ENCODE measurements at regions not wholly inside any gene's neighbourhood (a gene's known extent, or its start where the extent isn't known, plus 50 kb on each side); places are given as distances from the start of the nearest gene placed in this dataset.
"Not testable (repeated sequence)": the region's sequence is repeated elsewhere in the genome, so short reads cannot be mapped to it uniquely, and the experiment has no call there.

- no peak for DNase-seq
Observed at GRCh38 chr2:4049463-4049862, 346.1 kb downstream of the DCDC2C start.

GRCh38 chr2:4053769-4054493, 350.6 kb downstream of the DCDC2C start:
- no peak for DNase-seq

GRCh38 chr2:4066217-4066616, 362.8 kb downstream of the DCDC2C start:
- no peak for DNase-seq

- no peak for DNase-seq
Observed at GRCh38 chr2:4073026-4073569, 369.7 kb downstream of the DCDC2C start.

DNA sequence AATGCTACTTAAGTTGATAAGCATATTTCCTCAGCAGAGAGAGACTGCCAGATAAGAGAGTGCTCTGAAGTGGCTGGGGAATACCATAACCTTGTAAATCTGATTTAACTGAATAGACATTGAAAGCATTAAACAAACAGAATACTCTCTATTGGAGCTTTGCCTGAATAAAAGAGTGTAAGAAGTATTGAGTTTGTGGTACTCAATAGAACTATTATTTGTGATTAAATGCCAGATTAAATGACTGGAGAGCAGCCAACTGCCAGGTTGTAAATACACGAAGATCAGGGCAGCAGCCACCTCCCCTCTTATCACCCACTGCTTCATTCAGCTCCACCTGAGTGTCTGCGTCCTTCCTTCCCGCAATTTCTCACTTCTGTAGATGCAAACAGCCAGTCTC, 373.6 kb downstream of the DCDC2C start:
- no peak for DNase-seq

- DNase-seq = no peak
Observed at GRCh38 chr2:4085186-4085585, 381.8 kb downstream of the DCDC2C start.

GRCh38 chr2:4090668-4091630, 387.6 kb downstream of the DCDC2C start:
- no peak for DNase-seq

- DNase-seq = no peak
Observed at GRCh38 chr2:4091869-4092268, 388.5 kb downstream of the DCDC2C start.

DNA sequence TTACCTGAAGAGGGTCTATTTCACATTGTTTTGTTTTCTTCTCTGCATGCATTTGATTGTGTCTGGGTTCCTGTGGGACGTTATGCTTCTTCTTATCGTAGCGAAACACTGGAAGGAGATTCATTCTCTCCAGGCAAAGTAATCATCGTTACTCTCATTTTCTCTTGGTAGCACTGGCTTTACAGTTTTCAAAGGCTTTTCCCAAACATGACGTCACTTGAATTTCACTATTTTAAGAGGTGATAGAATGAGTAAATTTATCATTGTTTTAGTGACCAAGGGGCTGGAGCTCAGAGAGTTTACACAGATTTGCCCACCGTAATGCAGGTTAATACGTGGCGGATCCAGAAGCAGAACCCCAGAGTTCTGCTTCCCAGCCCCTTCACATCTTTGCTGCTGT, 391.4 kb downstream of the DCDC2C start:
- no peak for DNase-seq

GRCh38 chr2:4096978-4097766, 393.8 kb downstream of the DCDC2C start:
- DNase-seq = no peak

DNA sequence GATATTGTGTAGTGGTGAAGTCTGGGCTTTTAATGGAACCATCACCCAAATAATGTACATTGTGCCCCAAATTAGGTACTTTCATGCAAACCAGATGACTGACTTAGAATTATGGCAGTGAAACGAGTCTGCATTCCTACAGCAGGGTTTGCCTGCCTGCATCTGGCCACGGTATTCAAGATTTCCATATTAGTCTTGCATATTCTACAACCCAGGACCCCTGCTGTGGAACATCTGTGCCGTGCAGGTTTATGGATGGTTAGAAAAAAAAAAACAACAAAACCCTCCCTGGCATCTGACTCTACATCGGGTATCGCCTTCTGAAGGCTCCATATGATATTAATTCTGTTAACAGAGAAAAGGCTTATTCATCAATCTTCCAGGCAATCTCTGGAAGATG, 394.8 kb downstream of the DCDC2C start:
- DNase-seq = no peak

DNA sequence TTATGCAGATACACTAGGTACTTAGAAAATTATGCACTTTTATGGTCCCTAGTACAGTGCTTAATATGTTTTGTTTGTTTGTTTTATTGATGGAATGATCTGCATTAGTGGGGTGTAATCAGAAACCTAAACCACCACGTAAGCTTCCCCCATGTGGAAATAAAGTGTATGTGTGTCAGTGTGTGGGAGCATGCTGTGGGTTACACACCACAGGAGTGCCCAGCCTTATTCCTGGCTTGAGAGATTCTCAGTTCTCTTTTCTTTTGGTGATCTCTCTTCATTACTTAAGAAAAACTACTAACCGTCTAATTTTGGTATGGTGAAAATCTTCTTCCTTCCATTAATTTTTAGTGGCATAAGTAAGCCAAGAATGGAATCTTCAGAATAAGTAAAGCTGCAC, 398.6 kb downstream of the DCDC2C start:
- no peak for DNase-seq

- DNase-seq = no peak
Observed at GRCh38 chr2:4107179-4107578, 403.8 kb downstream of the DCDC2C start.

- no peak for DNase-seq
Observed at GRCh38 chr2:4110273-4110672, 406.9 kb downstream of the DCDC2C start.

DNA sequence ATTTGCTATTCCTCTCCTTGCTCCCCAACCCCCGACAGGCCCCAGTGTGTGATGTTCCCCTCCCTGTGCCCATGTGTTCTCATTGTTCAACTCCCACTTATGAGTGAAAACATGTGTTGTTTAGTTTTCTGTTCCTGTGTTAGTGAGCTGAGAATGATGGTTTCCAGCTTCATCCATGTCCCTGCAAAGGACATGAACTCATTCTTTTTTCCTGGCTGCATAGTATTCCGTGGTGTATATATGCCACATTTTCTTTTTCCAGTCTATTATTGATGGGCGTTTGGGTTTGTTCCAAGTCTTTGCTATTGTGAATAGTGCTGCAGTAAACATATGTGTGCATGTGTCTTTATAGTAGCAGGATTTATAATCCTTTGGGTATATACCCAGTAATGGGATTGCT, 412.1 kb downstream of the DCDC2C start:
- not testable (repeated sequence) for DNase-seq

- no peak for DNase-seq
Observed at GRCh38 chr2:4122726-4123125, 419.4 kb downstream of the DCDC2C start.

GRCh38 chr2:4130651-4131050, 427.3 kb downstream of the DCDC2C start:
- no peak for DNase-seq

GRCh38 chr2:4134551-4135550, 431.5 kb downstream of the DCDC2C start:
- DNase-seq = no peak

DNA sequence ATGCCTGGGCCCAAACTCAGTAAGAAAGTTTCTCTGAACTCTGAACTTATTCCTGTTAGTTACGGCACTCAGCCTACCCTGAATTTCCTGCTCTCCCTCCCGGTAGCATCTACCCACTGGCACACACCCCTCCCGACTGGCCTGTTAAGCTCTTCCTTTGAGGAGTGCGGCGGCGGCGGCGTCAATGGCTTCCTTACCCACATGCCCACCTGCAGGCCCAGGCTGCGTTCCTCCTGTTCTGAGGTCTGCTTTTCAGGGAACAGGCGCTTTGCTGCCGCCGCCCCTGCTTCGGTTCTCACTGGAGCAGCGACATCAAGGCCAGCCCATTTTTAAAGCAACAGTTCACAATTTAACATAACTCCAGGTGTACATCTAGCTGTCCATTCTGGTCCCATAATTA, 432.4 kb downstream of the DCDC2C start:
- no peak for DNase-seq

DNA sequence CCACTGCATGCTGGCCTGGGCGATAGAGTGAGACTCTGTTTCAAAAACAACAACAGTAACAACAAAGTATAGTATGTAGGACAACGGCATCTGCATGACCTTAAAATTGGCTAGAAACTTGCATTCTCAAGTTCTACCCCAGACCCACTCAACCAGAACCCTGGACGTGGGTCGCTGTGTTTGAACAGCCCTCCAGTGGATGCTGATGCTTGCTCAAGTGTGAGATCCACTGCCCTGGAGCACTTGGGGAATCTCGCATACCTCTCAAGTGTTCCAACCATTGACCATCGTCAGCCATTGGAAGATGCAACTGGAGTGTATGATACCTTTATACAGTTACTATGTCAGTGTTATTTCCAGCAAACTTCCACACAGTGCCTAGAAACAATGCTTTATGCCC, 435.9 kb downstream of the DCDC2C start:
- no peak for DNase-seq

GRCh38 chr2:4139731-4140130, 436.4 kb downstream of the DCDC2C start:
- DNase-seq = no peak
